Caco-2 (cell line): ENCODE measurements at regions not wholly inside any gene's neighbourhood (a gene's known extent, or its start where the extent isn't known, plus 50 kb on each side); places are given as distances from the start of the nearest gene placed in this dataset.

Experiments used
- BruUV-seq: library from RNA; stranded (reverse); fragments of 400-500 nt; replicated peaks from 2 replicates; lab custom pipeline; 2021; lab: Mats Ljungman, UMichigan
- CTCF ChIA-PET: fragments of 300-600 bp; sonication (Branson Sonifier 250); formaldehyde crosslinking; loops from one replicate; lab custom pipeline; 2022; ENCODE audit warnings: antibody characterized with exemption; lab: Charles Lee
- POLR2A ChIA-PET: fragments of 300-600 bp; sonication (Branson Sonifier 250); formaldehyde crosslinking; loops from one replicate; lab custom pipeline; 2022; ENCODE audit warnings: antibody characterized with exemption; lab: Charles Lee
- DNase-seq, 2 experiments: peaks; one replicate each; pipeline versions ENCODE4 v3.0.0 to v3.0.0-alpha.2; 2020 to 2022
- H3K27me3 ChIP-seq: replicated peaks from 2 replicates; pipeline ENCODE4 v1.6.0; 2011; ENCODE audit warnings: low read length; ENCODE audit not compliant: control insufficient read depth, insufficient read depth
- H3K36me3 ChIP-seq: 2 replicates; pipeline ENCODE4 v1.5.1; 2011; ENCODE audit warnings: low read length; ENCODE audit not compliant: control insufficient read depth, insufficient read depth
- H3K4me1 ChIP-seq: fragments of 250-450 bp; sonication (Bioruptor Pico); 2 replicates; pipeline ENCODE4 v1.5.1; 2020; ENCODE audit warnings: mild to moderate bottlenecking
- H3K4me3 ChIP-seq: 2 replicates; pipeline ENCODE4 v1.5.1; 2011; ENCODE audit warnings: low read depth, mild to moderate bottlenecking, control low read depth, low read length
- H3K9me3 ChIP-seq: fragments of 250-450 bp; sonication (Bioruptor Pico); 2 replicates; pipeline ENCODE4 v1.5.1; 2020; ENCODE audit warnings: mild to moderate bottlenecking, moderate library complexity
- H3K27ac Mint-ChIP-seq: one replicate; pipeline ENCODE4 v1.8.0; 2022; ENCODE audit warnings: mixed read lengths; ENCODE audit not compliant: unreplicated experiment
- H3K27me3 Mint-ChIP-seq: one replicate; pipeline ENCODE4 v1.8.0; 2022; ENCODE audit warnings: mixed read lengths; ENCODE audit not compliant: insufficient read depth, unreplicated experiment
- H3K36me3 Mint-ChIP-seq: one replicate; pipeline ENCODE4 v1.8.0; 2022; ENCODE audit warnings: mild to moderate bottlenecking, mixed read lengths; ENCODE audit not compliant: insufficient read depth, unreplicated experiment
- H3K4me1 Mint-ChIP-seq: one replicate; pipeline ENCODE4 v1.8.0; 2022; ENCODE audit warnings: low read depth, mixed read lengths; ENCODE audit not compliant: unreplicated experiment
- H3K4me3 Mint-ChIP-seq: one replicate; pipeline ENCODE4 v1.8.0; 2022; ENCODE audit warnings: mild to moderate bottlenecking, moderate library complexity, mixed read lengths; ENCODE audit not compliant: unreplicated experiment
- H3K9me3 Mint-ChIP-seq: one replicate; pipeline ENCODE4 v1.8.0; 2022; ENCODE audit warnings: mixed read lengths; ENCODE audit not compliant: unreplicated experiment
- intact Hi-C: fragments of 100-400 bp; cut with micrococcal nuclease; formaldehyde crosslinking; loops from one replicate; pipeline ENCODE4 v1.10.0; 2022; ENCODE audit not compliant: unreplicated experiment
- TF ChIP-seq, protein P1 (sequence below), 2 experiments: fragments of 200-600 bp in 1 of 2; IDR thresholded peaks; 1 replicate in 1 of 2; 2 replicates in 1 of 2; pipeline versions ENCODE4 v1.5.1 to v1.8.0; 2011 to 2022; ENCODE audit warnings: antibody characterized with exemption in 1 of 2, control low read depth in 1 of 2, inconsistent platforms in 1 of 2, low read depth in 1 of 2, low read length in 1 of 2, mild to moderate bottlenecking in 1 of 2, moderate library complexity in 1 of 2; ENCODE audit not compliant: insufficient read depth in 1 of 2, severe bottlenecking in 1 of 2, unreplicated experiment in 1 of 2

DNA sequence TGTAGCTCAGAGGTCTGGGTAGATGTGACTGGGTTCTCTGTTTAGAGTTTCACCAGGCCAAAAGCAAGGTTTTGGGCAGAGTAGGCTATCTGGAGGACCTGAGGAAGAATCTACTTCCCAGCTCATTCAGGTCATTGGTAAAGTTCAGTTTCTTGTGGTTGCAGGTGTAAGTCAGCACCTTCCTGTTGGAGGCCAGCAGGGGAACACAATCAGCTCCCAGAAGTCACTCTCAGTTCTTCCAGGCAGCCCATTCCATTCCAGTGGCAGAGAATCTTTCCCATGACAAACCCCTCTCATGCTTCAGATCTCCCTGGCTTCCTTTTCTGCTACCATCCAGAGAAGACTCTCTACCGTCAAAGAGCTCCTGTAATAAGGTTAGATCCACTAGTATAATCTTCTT, 176.2 kb upstream of the UFM1 start:
- Histone ChIP-seq H3K36me3 (no peaks in the 10 kb centered on the region), H3K4me3 (no peak overlapping the region), H3K9me3 (no peaks in the 10 kb centered on the region; the same call in 1 of the 2 replicates), H3K4me1 (no peaks in the 10 kb centered on the region), H3K27me3 (no peaks in the 10 kb centered on the region)
- BruUV-seq: no TSS peak
- H3K27me3 Mint-ChIP-seq: no peaks in the 10 kb centered on the region
- H3K27ac Mint-ChIP-seq: peak overlapping the region; percentile 26
- no peaks in the 10 kb centered on the region for H3K36me3 Mint-ChIP-seq
- POLR2A ChIA-PET: no interaction called here
- intact Hi-C loops: no loop called here
- H3K9me3 Mint-ChIP-seq: no peaks in the 10 kb centered on the region
- TF ChIP-seq, protein P1, sequence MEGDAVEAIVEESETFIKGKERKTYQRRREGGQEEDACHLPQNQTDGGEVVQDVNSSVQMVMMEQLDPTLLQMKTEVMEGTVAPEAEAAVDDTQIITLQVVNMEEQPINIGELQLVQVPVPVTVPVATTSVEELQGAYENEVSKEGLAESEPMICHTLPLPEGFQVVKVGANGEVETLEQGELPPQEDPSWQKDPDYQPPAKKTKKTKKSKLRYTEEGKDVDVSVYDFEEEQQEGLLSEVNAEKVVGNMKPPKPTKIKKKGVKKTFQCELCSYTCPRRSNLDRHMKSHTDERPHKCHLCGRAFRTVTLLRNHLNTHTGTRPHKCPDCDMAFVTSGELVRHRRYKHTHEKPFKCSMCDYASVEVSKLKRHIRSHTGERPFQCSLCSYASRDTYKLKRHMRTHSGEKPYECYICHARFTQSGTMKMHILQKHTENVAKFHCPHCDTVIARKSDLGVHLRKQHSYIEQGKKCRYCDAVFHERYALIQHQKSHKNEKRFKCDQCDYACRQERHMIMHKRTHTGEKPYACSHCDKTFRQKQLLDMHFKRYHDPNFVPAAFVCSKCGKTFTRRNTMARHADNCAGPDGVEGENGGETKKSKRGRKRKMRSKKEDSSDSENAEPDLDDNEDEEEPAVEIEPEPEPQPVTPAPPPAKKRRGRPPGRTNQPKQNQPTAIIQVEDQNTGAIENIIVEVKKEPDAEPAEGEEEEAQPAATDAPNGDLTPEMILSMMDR (IDR thresholded peaks at IDR 0.05; ENCODE audit: insufficient read depth in 1 of 2, low read depth in 1 of 2, low read length in 1 of 2, severe bottlenecking in 1 of 2, unreplicated experiment in 1 of 2): no peak
- no peak overlapping the region for H3K4me3 Mint-ChIP-seq
- no peaks in the 10 kb centered on the region for H3K4me1 Mint-ChIP-seq
- CTCF ChIA-PET: no interaction called here
- no peak for DNase-seq

DNA sequence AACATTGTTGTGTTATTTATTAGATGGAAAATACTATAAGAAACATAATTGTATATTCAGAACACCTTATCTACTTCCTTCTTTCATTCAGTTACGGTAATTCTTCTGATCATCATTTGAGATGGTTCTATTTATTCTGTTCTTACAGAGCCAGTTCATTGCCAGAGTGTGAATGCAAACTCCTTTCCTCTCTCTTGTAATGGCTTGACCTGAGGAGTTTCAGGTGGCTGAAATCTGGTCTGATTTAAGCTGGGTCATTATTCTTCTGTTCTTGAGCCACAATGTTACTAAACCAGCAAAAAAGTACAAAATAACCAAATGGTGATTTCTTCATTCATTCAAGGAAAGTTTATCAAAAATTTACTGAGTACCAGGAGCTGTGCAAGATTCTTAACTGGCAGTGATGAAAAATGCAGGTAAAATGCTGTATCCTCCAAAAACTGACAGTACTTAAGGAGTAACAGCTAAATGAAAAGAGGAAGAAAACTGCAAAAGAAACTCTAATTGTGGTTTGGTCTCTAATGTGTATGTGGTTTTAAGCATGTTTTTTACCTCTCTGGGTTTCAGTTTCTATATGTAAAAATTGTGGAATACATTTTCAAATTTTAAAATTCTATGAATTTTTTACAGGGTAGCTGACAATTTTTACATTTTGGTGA, 182.4 kb upstream of the UFM1 start:
- no peaks in the 10 kb centered on the region for H3K4me1 ChIP-seq
- Mint-ChIP-seq H3K36me3 (no peaks in the 10 kb centered on the region), H3K4me3 (no peak overlapping the region), H3K27ac (no peak overlapping the region), H3K27me3 (no peaks in the 10 kb centered on the region), H3K9me3 (no peaks in the 10 kb centered on the region), H3K4me1 (no peaks in the 10 kb centered on the region)
- no peaks in the 10 kb centered on the region; the same call in 1 of the 2 replicates for H3K9me3 ChIP-seq
- no peaks in the 10 kb centered on the region for H3K27me3 ChIP-seq
- ChIA-PET CTCF (no interaction called here), POLR2A (no interaction called here)
- intact Hi-C loops: no loop called here
- H3K4me3 ChIP-seq: no peak overlapping the region
- BruUV-seq: no TSS peak
- TF ChIP-seq, protein P1 (IDR thresholded peaks at IDR 0.05; ENCODE audit: insufficient read depth in 1 of 2, low read depth in 1 of 2, low read length in 1 of 2, severe bottlenecking in 1 of 2, unreplicated experiment in 1 of 2): no peak
- no peaks in the 10 kb centered on the region for H3K36me3 ChIP-seq
- DNase-seq: no peak

DNA sequence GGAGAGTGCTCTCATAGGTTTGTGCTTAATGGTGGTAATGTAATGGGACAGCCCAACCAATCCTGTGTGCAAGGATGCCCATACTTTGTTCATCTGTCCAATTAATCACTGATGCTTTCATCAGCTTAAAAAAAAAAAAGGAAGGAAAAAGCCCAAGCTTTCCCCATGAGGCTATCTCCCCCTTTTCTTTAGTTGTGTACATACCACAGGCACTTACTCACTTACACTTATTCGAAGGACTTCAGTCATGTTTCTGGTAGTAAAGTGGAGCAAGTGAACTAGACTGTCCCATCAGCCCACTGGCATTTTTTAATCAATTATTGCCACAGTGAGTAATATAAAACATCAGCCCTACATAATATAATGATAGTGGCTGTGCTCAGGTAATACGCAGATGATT, 183.5 kb upstream of the UFM1 start:
- no peaks in the 10 kb centered on the region for H3K36me3 ChIP-seq
- DNase-seq: no peak
- Mint-ChIP-seq H3K4me1 (no peaks in the 10 kb centered on the region), H3K27ac (no peak overlapping the region), H3K27me3 (no peaks in the 10 kb centered on the region), H3K9me3 (no peaks in the 10 kb centered on the region), H3K36me3 (no peaks in the 10 kb centered on the region), H3K4me3 (no peak overlapping the region)
- no peaks in the 10 kb centered on the region for H3K27me3 ChIP-seq
- H3K9me3 ChIP-seq: no peaks in the 10 kb centered on the region; the same call in 1 of the 2 replicates
- ChIA-PET CTCF (no interaction called here), POLR2A (no interaction called here)
- no TSS peak for BruUV-seq
- H3K4me1 ChIP-seq: no peaks in the 10 kb centered on the region
- H3K4me3 ChIP-seq: no peak overlapping the region
- TF ChIP-seq, protein P1 (IDR thresholded peaks at IDR 0.05; ENCODE audit: insufficient read depth in 1 of 2, low read depth in 1 of 2, low read length in 1 of 2, severe bottlenecking in 1 of 2, unreplicated experiment in 1 of 2): no peak
- intact Hi-C loops: no loop called here
